SK-N-SH (cell line): ENCODE measurements at regions not wholly inside any gene's neighbourhood (a gene's known extent, or its start where the extent isn't known, plus 50 kb on each side); places are given as distances from the start of the nearest gene placed in this dataset.
A peak's percentile ranks its signal among the peaks of the same experiment; 100 is the strongest.

Source experiments
- CTCF ChIA-PET: fragments of 300-600, 350-600 bp; formaldehyde crosslinking; extraction: SDS; loops from one replicate; lab custom pipeline; 2021; lab: Yijun Ruan, JAX
- POLR2A ChIA-PET: fragments of 350-600 bp; sonication (Branson Sonifier 250); formaldehyde crosslinking; extraction: SDS; loops from one replicate; lab custom pipeline; 2020; ENCODE audit warnings: antibody characterized with exemption, inconsistent platforms; lab: Yijun Ruan, JAX
- DNase-seq: peaks from one replicate; pipeline ENCODE4 v3.0.0; 2012
- H2AFZ ChIP-seq: fragments of 200-600 bp; sonication (generic); 2 replicates; pipeline ENCODE4 v1.8.1; 2016; ENCODE audit warnings: antibody characterized with exemption, mild to moderate bottlenecking, low read depth
- H3F3A ChIP-seq: fragments of 200-600 bp; sonication (generic); replicated peaks from 2 replicates; pipeline ENCODE3; 2016; ENCODE audit warnings: antibody characterized with exemption, mild to moderate bottlenecking; ENCODE audit not compliant: insufficient read depth
- H3K27ac ChIP-seq, 2 experiments: fragments of 200-500 bp in 1 of 2; fragments of 200-600 bp in 1 of 2; sonication (Bioruptor generic) in 1 of 2; sonication (generic), shearing (Covaris generic) in 1 of 2; 2 replicates each; pipeline versions ENCODE4 v1.5.1 to v1.6.1; 2014 to 2016; ENCODE audit warnings: low read depth in 2 of 2, inconsistent platforms in 1 of 2, low read length in 1 of 2, mild to moderate bottlenecking in 1 of 2, mixed read lengths in 1 of 2
- H3K27me3 ChIP-seq: fragments of 200-600 bp; sonication (generic), shearing (Covaris generic); 2 replicates; pipeline ENCODE4 v1.6.1; 2016; ENCODE audit warnings: mixed run types; ENCODE audit not compliant: insufficient read depth
- H3K36me3 ChIP-seq, 2 experiments: fragments of 200-500 bp in 1 of 2; fragments of 200-600 bp in 1 of 2; sonication (Bioruptor generic) in 1 of 2; sonication (generic) in 1 of 2; replicated peaks in 1 of 2; 2 replicates each; pipeline versions ENCODE3 to v1.5.1; 2014 to 2016; ENCODE audit warnings: low read length in 1 of 2, mild to moderate bottlenecking in 1 of 2; ENCODE audit not compliant: insufficient read depth in 2 of 2, control insufficient read depth in 1 of 2
- H3K4me1 ChIP-seq, 2 experiments: fragments of 200-500 bp in 1 of 2; fragments of 200-600 bp in 1 of 2; sonication (Bioruptor generic) in 1 of 2; sonication (generic), shearing (Covaris generic) in 1 of 2; 2 replicates each; pipeline versions ENCODE4 v1.5.1 to v1.6.1; 2014 to 2016; ENCODE audit warnings: low read depth in 1 of 2, low read length in 1 of 2, mixed run types in 1 of 2; ENCODE audit not compliant: insufficient read depth in 2 of 2, control insufficient read depth in 1 of 2
- H3K4me2 ChIP-seq: fragments of 200-600 bp; sonication (generic), shearing (Covaris generic); 2 replicates; pipeline ENCODE4 v1.6.1; 2017; ENCODE audit warnings: mixed run types
- H3K4me3 ChIP-seq, 2 experiments: fragments of 200-500 bp in 1 of 2; fragments of 200-600 bp in 1 of 2; sonication (Bioruptor generic) in 1 of 2; sonication (generic), shearing (Covaris generic) in 1 of 2; 2 replicates each; pipeline versions ENCODE4 v1.5.1 to v1.8.1; 2014 to 2016; ENCODE audit warnings: low read depth in 2 of 2, inconsistent platforms in 1 of 2, low read length in 1 of 2, mild to moderate bottlenecking in 1 of 2, mixed read lengths in 1 of 2, moderate library complexity in 1 of 2
- H3K79me2 ChIP-seq: fragments of 200-600 bp; sonication (generic); 2 replicates; pipeline ENCODE4 v1.8.1; 2017; ENCODE audit warnings: mild to moderate bottlenecking; ENCODE audit not compliant: insufficient read depth
- H3K9ac ChIP-seq: fragments of 200-600 bp; sonication (generic); 2 replicates; pipeline ENCODE4 v1.6.1; 2017; ENCODE audit warnings: mixed run types
- H3K9me2 ChIP-seq: fragments of 200-600 bp; sonication (generic); 2 replicates; pipeline ENCODE4 v1.6.1; 2017; ENCODE audit warnings: mixed run types
- H3K9me3 ChIP-seq: fragments of 200-600 bp; sonication (generic); 2 replicates; pipeline ENCODE4 v1.6.1; 2017; ENCODE audit warnings: mixed run types, mild to moderate bottlenecking, moderate library complexity
- H4K20me1 ChIP-seq: fragments of 200-600 bp; sonication (generic); 2 replicates; pipeline ENCODE4 v1.6.1; 2017; ENCODE audit warnings: mild to moderate bottlenecking, mixed run types; ENCODE audit not compliant: insufficient read depth
- CHD2 ChIP-seq: fragments of 150-350 bp; IDR thresholded peaks from 2 replicates; pipeline ENCODE4 v1.6.1; 2018; ENCODE audit warnings: low read length; ENCODE audit not compliant: partially characterized antibody
- ELF1 ChIP-seq: IDR thresholded peaks from 2 replicates; pipeline ENCODE4 v1.4.0; 2012
- EZH2phosphoT487 ChIP-seq: fragments of 200-600 bp; sonication (generic); IDR thresholded peaks from 2 replicates; pipeline ENCODE4 v1.6.1; 2017; ENCODE audit warnings: low read depth, mixed run types, mild to moderate bottlenecking, antibody characterized with exemption, moderate library complexity, borderline replicate concordance
- FOSL2 ChIP-seq: IDR thresholded peaks from 2 replicates; pipeline ENCODE4 v1.4.0; 2012; ENCODE audit warnings: low read depth, mild to moderate bottlenecking, moderate library complexity, borderline replicate concordance
- FOXM1 ChIP-seq: IDR thresholded peaks from 2 replicates; pipeline ENCODE4 v1.4.0; 2012; ENCODE audit warnings: low read depth, mild to moderate bottlenecking
- GABPA ChIP-seq: IDR thresholded peaks from 2 replicates; pipeline ENCODE4 v1.4.0; 2012; ENCODE audit warnings: low read depth, mild to moderate bottlenecking
- MEF2A ChIP-seq: IDR thresholded peaks from 2 replicates; pipeline ENCODE4 v1.4.0; 2012; ENCODE audit warnings: low read depth, borderline replicate concordance
- MXI1 ChIP-seq: IDR thresholded peaks from 2 replicates; pipeline ENCODE4 v1.6.1; 2012; ENCODE audit warnings: mild to moderate bottlenecking, low read depth, low read length, improper control_type of control experiment
- NFIC ChIP-seq: IDR thresholded peaks from 2 replicates; pipeline ENCODE4 v1.4.0; 2012; ENCODE audit warnings: borderline replicate concordance
- NRF1 ChIP-seq: IDR thresholded peaks from 2 replicates; pipeline ENCODE4 v1.6.1; 2012; ENCODE audit warnings: low read depth, mild to moderate bottlenecking, low read length
- RAD21 ChIP-seq: IDR thresholded peaks from 2 replicates; pipeline ENCODE4 v1.6.1; 2012; ENCODE audit warnings: mild to moderate bottlenecking, low read length
- RCOR1 ChIP-seq: fragments of 150-350 bp; IDR thresholded peaks from 2 replicates; pipeline ENCODE4 v1.6.1; 2017; ENCODE audit warnings: antibody characterized with exemption, low read length
- RFX5 ChIP-seq: IDR thresholded peaks from 2 replicates; pipeline ENCODE4 v1.6.1; 2012; ENCODE audit warnings: mild to moderate bottlenecking, improper control_type of control experiment, low read length
- RXRA ChIP-seq: IDR thresholded peaks from 2 replicates; pipeline ENCODE4 v1.4.0; 2012; ENCODE audit warnings: low read depth, mild to moderate bottlenecking, borderline replicate concordance
- SIN3A ChIP-seq: IDR thresholded peaks from 2 replicates; pipeline ENCODE4 v1.6.1; 2012; ENCODE audit warnings: low read depth, mild to moderate bottlenecking, low read length, moderate library complexity, borderline replicate concordance
- SMC3 ChIP-seq: IDR thresholded peaks from 2 replicates; pipeline ENCODE4 v1.6.1; 2012; ENCODE audit warnings: low read depth, low read length, improper control_type of control experiment
- TAF1 ChIP-seq: IDR thresholded peaks from 2 replicates; pipeline ENCODE4 v1.6.1; 2012; ENCODE audit warnings: low read depth, mild to moderate bottlenecking, low read length, moderate library complexity, borderline replicate concordance
- TCF12 ChIP-seq: IDR thresholded peaks from 2 replicates; pipeline ENCODE4 v1.4.0; 2012
- YY1 ChIP-seq: IDR thresholded peaks from 2 replicates; pipeline ENCODE4 v1.4.0; 2012; ENCODE audit warnings: low read depth, mild to moderate bottlenecking
- WGBS: methylation state at CpG from one replicate; pipeline ENCODE4 v1.1.6; 2017; ENCODE audit warnings: low lambda C conversion rate; 5-methylcytosine and 5-hydroxymethylcytosine counted together
- TF ChIP-seq, protein P1 (sequence below): fragments of 200-600 bp; sonication (generic); IDR thresholded peaks from 2 replicates; pipeline ENCODE4 v1.6.1; 2017; ENCODE audit warnings: antibody characterized with exemption, mild to moderate bottlenecking, moderate library complexity
- TF ChIP-seq, protein P2 (sequence below): fragments of 150-350 bp; IDR thresholded peaks from 2 replicates; pipeline ENCODE4 v1.6.1; 2016; ENCODE audit warnings: mild to moderate bottlenecking, low read depth, low read length
- TF ChIP-seq, protein P3 (sequence below): IDR thresholded peaks from 2 replicates; pipeline ENCODE4 v1.4.0; 2012; ENCODE audit warnings: low read depth, borderline replicate concordance

DNA sequence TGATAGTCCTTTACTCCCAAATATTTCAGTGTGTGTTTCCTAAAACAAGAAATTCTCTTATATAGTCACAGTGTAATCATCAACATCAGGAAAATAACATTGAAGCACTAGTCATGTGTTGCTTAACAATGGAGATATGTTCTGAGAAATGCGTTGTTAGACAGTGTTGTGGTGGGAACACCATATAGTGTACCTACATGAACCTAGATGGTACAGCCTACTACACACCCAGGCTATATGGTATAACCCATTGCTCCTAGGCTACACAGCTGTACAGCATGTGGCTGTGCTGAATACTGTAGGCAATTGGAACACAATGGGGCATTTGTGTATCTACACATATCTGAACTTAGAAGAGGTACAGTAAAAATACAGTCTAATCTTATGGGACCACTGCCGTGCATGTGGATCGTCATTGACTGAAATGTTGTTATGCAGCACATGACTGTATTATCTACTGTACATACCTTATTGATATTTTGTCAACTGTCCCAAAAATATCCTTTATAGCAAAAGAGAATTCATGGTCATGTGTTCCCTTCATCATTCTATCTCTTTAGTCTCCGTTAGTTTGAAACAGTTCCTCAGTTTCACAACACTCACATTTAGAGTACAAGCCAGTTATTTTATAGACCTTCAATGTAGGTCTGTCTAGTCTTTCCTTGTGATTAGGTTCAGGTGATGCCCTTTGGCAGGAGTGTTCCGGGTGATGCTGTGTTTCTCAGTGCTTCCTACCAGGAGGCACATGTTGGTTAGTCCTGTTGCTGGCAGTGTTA lies 109.7 kb downstream of the SLC25A47 start:
- 96% methylated on average over 5 of the region's 5 CpGs for WGBS
- no peaks in the 10 kb centered on the region for H3F3A ChIP-seq
- H3K36me3 ChIP-seq, result no peaks in the 10 kb centered on the region
- TF ChIP-seq RFX5, result no peak
- no peak for TF ChIP-seq FOSL2
- TF ChIP-seq ELF1, result no peak
- TF ChIP-seq TAF1, result no peak
- no peak for TF ChIP-seq MXI1
- no peak for TF ChIP-seq YY1
- no peak for TF ChIP-seq MEF2A
- no peak for TF ChIP-seq CHD2
- no peak for TF ChIP-seq RXRA
- TF ChIP-seq FOXM1, result no peak
- no peak for TF ChIP-seq SIN3A
- no peak for TF ChIP-seq RAD21
- H3K9ac ChIP-seq, result no peak overlapping the region
- peaks cover 8 to 50% of the 10 kb centered on the region in 2 experiments for H3K4me1 ChIP-seq
- no peak for DNase-seq
- H3K4me3 ChIP-seq, result no peak overlapping the region
- POLR2A ChIA-PET, result no interaction called here
- CTCF ChIA-PET, result interaction anchor here (12.8 to 15.3 kb wide), 2 partner anchors 8 to 46 kb away, joined by 148 to 236 read pairs; no protein-coding TSS in a partner anchor
- H2AFZ ChIP-seq, result no peak overlapping the region
- no peaks in the 10 kb centered on the region for H3K27me3 ChIP-seq
- peaks cover 4% of the 10 kb centered on the region; the same call in 1 of the 2 replicates for H3K79me2 ChIP-seq
- H3K4me2 ChIP-seq, result no peak overlapping the region
- H3K27ac ChIP-seq, result peak overlapping the region in 1 of 2 experiments; percentile 100; a peak in 2 of 4 replicates
- H4K20me1 ChIP-seq, result no peaks in the 10 kb centered on the region
- H3K9me2 ChIP-seq, result no peaks in the 10 kb centered on the region
- H3K9me3 ChIP-seq, result no peaks in the 10 kb centered on the region

DNA sequence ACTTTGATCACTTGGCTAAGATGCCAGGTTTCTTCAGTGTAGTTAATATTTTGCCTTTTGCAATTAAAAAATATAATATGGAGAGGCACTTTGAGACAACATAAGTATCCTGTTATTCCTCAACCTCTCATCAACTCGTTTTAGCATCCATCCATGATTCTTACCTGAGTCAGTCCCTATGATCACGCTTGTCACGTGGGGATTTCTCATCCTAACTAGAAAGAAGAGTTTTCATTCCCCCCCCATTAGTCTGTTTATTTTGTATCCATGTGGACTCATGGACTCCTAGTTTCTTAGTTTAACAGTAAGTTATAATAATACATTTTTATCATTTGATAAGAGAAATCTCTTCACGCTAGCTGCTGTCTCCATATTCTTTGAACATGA lies 110.3 kb downstream of the SLC25A47 start:
- no peak overlapping the region for H2AFZ ChIP-seq
- peaks cover 12 to 50% of the 10 kb centered on the region in 2 experiments for H3K4me1 ChIP-seq
- no peaks in the 10 kb centered on the region for H3K9me3 ChIP-seq
- ChIA-PET CTCF (interaction anchor here (12.8 to 15.3 kb wide), 2 partner anchors 9 to 46 kb away, joined by 148 to 236 read pairs; no protein-coding TSS in a partner anchor), POLR2A (no interaction called here)
- no peak overlapping the region for H3K9ac ChIP-seq
- H3K9me2 ChIP-seq, result no peaks in the 10 kb centered on the region
- peaks cover 4% of the 10 kb centered on the region; the same call in 1 of the 2 replicates for H3K79me2 ChIP-seq
- no peaks in the 10 kb centered on the region for H3F3A ChIP-seq
- no peak for DNase-seq
- no peak overlapping the region for H3K4me2 ChIP-seq
- H3K27me3 ChIP-seq, result no peaks in the 10 kb centered on the region
- peak overlapping the region in 1 of 2 experiments; percentile 100; a peak in 2 of 4 replicates for H3K27ac ChIP-seq
- WGBS, result 85% methylated on average over 4 of the region's 4 CpGs
- H3K36me3 ChIP-seq, result no peaks in the 10 kb centered on the region
- H4K20me1 ChIP-seq, result no peaks in the 10 kb centered on the region; the same call in 1 of the 2 replicates
- no peak overlapping the region for H3K4me3 ChIP-seq
- TF ChIP-seq, protein P1, sequence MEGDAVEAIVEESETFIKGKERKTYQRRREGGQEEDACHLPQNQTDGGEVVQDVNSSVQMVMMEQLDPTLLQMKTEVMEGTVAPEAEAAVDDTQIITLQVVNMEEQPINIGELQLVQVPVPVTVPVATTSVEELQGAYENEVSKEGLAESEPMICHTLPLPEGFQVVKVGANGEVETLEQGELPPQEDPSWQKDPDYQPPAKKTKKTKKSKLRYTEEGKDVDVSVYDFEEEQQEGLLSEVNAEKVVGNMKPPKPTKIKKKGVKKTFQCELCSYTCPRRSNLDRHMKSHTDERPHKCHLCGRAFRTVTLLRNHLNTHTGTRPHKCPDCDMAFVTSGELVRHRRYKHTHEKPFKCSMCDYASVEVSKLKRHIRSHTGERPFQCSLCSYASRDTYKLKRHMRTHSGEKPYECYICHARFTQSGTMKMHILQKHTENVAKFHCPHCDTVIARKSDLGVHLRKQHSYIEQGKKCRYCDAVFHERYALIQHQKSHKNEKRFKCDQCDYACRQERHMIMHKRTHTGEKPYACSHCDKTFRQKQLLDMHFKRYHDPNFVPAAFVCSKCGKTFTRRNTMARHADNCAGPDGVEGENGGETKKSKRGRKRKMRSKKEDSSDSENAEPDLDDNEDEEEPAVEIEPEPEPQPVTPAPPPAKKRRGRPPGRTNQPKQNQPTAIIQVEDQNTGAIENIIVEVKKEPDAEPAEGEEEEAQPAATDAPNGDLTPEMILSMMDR, result no peak
- TF ChIP-seq NRF1 (no peak), GABPA (no peak), EZH2phosphoT487 (no peak), NFIC (no peak), MEF2A (no peak), SMC3 (no peak), RCOR1 (no peak), TCF12 (no peak), RFX5 (no peak)
- TF ChIP-seq, protein P2, sequence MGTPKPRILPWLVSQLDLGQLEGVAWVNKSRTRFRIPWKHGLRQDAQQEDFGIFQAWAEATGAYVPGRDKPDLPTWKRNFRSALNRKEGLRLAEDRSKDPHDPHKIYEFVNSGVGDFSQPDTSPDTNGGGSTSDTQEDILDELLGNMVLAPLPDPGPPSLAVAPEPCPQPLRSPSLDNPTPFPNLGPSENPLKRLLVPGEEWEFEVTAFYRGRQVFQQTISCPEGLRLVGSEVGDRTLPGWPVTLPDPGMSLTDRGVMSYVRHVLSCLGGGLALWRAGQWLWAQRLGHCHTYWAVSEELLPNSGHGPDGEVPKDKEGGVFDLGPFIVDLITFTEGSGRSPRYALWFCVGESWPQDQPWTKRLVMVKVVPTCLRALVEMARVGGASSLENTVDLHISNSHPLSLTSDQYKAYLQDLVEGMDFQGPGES, result no peak
- TF ChIP-seq, protein P3, sequence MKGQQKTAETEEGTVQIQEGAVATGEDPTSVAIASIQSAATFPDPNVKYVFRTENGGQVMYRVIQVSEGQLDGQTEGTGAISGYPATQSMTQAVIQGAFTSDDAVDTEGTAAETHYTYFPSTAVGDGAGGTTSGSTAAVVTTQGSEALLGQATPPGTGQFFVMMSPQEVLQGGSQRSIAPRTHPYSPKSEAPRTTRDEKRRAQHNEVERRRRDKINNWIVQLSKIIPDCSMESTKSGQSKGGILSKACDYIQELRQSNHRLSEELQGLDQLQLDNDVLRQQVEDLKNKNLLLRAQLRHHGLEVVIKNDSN, result no peak
